ENCODE measurements at regions not wholly inside any gene's neighbourhood (a gene's known extent, or its start where the extent isn't known, plus 50 kb on each side); places are given as distances from the start of the nearest gene placed in this dataset.

GRCh38 chr7:115273139-115273772, 351.4 kb downstream of the MDFIC start:
- TF ChIP-seq CTCF (IDR thresholded peaks at IDR 0.05; ENCODE audit: control extremely low read depth in 1 of 3, insufficient read depth in 1 of 3, low read depth in 1 of 3, low read length in 3 of 3) (no peak), MAFK (IDR thresholded peaks at IDR 0.05; ENCODE audit: low read depth, low read length) (no peak), SP1 (IDR thresholded peaks at IDR 0.05; ENCODE audit: low read depth, low read length) (no peak)
